ENCODE measurements at regions not wholly inside any gene's neighbourhood (a gene's known extent, or its start where the extent isn't known, plus 50 kb on each side); places are given as distances from the start of the nearest gene placed in this dataset.
A peak's percentile ranks its signal among the peaks of the same experiment; 100 is the strongest.

DNA sequence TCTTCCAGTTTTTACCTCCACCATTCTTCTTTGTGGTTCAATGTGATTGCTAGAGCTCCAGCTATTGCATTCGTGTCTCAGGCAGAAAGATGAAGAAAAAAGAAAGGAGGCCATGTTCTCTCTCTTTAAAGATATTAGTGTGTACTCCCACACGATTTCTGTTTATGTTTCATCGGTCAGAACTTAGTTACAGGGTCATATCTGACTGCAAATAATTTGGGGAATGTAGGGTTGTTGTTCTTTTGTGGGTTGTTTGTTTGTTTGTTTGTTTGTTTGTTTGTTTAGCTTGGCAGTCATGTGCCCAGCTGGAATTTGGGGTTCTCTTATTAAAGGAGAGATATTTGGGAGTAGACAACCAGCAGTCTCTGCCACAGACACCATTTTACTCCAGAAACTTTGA is 53.6 kb upstream of the PIK3CG start:
- DNase-seq, result no peak

GRCh38 chr7:106812027-106812643 is 52.9 kb upstream of the PIK3CG start:
- peak; percentile 54 to 83 for DNase-seq

DNA sequence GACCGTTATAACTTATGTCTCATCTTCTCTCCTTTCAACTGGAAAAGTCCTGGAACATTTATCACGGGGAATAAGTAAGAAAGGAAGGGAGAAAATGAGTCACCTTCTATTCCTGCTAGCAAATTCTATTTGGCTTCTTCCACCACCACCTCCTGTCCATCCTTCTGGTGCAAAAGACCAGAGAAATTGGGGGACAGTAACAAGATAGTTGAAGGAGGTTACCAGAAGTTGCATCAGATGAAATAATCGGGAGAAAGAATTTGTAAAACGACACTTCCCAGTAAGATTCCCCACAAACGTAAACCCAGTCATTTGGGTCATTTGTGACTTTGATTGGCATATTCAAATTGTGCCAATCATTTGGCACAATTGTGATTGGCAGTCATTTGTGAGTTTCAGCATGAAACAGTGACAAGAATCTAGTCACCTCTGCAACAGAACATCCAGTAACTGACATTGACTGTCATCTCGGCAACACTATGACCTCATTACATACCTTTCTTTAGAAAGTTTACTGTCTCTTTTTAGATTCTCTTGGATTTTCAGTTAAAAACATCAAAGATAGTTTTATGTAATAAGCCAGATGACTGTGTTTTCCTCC is 51.3 kb upstream of the PIK3CG start:
- DNase-seq, result no peak

DNA sequence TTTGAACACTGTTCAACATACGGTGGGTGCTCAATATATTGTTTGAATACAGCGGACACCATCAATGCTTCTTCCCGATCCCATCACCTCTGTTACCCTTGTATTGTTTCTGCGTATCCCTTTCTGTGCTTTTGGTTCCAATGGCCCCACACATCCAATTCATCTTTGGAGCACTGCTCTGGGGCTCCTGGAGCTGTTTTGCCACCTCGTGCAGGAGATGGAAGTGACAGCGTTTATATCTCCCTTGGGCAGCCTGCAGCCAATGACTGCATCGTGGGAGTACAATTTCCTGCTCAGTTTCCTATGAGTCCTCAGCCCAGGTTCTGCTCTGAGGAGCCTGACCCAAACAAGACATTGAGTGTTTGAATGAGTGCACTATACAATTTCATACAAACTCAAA is 50.2 kb upstream of the PIK3CG start:
- peak in 1 of 2 donors; percentile 37 for DNase-seq

Measured in inflammatory macrophage treated with lipopolysaccharide for 1 hour (primary cell).